ENCODE measurements at regions not wholly inside any gene's neighbourhood (a gene's known extent, or its start where the extent isn't known, plus 50 kb on each side); places are given as distances from the start of the nearest gene placed in this dataset.

GRCh38 chr22:47795477-47796127 lies 1033.2 kb downstream of the TBC1D22A start:
- TF ChIP-seq ZKSCAN8 (CRISPR knock-in tag; IDR thresholded peaks at IDR 0.05; ENCODE audit: borderline replicate concordance), result no peak
- TF ChIP-seq MEIS2 (CRISPR knock-in tag; IDR thresholded peaks at IDR 0.05), result no peak
- no peak for TF ChIP-seq ZNF235 (CRISPR knock-in tag; IDR thresholded peaks at IDR 0.05; ENCODE audit: borderline replicate concordance)
- TF ChIP-seq ZNF737 (CRISPR knock-in tag; IDR thresholded peaks at IDR 0.05; ENCODE audit: borderline replicate concordance), result no peak

Data from HepG2 (cell line).